Osteoblast (primary cell): ENCODE measurements at regions not wholly inside any gene's neighbourhood (a gene's known extent, or its start where the extent isn't known, plus 50 kb on each side); places are given as distances from the start of the nearest gene placed in this dataset.

Experiments used
- DNase-seq: peaks from one replicate; pipeline ENCODE4 v3.0.0; 2011; ENCODE audit warnings: low spot score, mixed read lengths; ENCODE audit not compliant: insufficient read length; ENCODE audit errors: missing footprints
- H2AFZ ChIP-seq: 2 replicates; pipeline ENCODE4 v1.6.0; 2011; ENCODE audit warnings: mild to moderate bottlenecking, low read length
- H3K27ac ChIP-seq: 2 replicates; pipeline ENCODE4 v1.5.1; 2011; ENCODE audit warnings: mild to moderate bottlenecking, low read depth, low read length, moderate library complexity
- H3K27me3 ChIP-seq: 2 replicates; pipeline ENCODE4 v1.6.0; 2012; ENCODE audit warnings: mild to moderate bottlenecking, control low read depth, inconsistent platforms, low read length, moderate library complexity; ENCODE audit not compliant: insufficient read depth
- H3K36me3 ChIP-seq: 2 replicates; pipeline ENCODE4 v1.5.1; 2011; ENCODE audit warnings: mild to moderate bottlenecking, low read length, control low read depth, moderate library complexity; ENCODE audit not compliant: insufficient read depth
- H3K4me1 ChIP-seq: 2 replicates; pipeline ENCODE4 v1.5.1; 2011; ENCODE audit warnings: mild to moderate bottlenecking, low read length, control low read depth, moderate library complexity; ENCODE audit not compliant: insufficient read depth
- H3K4me2 ChIP-seq: 2 replicates; pipeline ENCODE4 v1.6.0; 2011; ENCODE audit warnings: mild to moderate bottlenecking, low read length; ENCODE audit not compliant: insufficient read depth
- H3K4me3 ChIP-seq: fragments of 200-600 bp; sonication (generic); 3 replicates; pipeline ENCODE4 v1.5.1; 2012; ENCODE audit warnings: mild to moderate bottlenecking, low read length, inconsistent platforms; ENCODE audit not compliant: insufficient read depth
- H3K79me2 ChIP-seq: 2 replicates; pipeline ENCODE4 v1.6.0; 2012; ENCODE audit warnings: mild to moderate bottlenecking, low read length, control low read depth, inconsistent platforms; ENCODE audit not compliant: insufficient read depth
- H3K9me3 ChIP-seq: 2 replicates; pipeline ENCODE4 v1.5.1; 2011; ENCODE audit warnings: low read depth, low read length, control low read depth
- H4K20me1 ChIP-seq: 2 replicates; pipeline ENCODE4 v1.6.0; 2012; ENCODE audit warnings: mild to moderate bottlenecking, low read length, control low read depth; ENCODE audit not compliant: insufficient read depth
- TF ChIP-seq, protein P1 (sequence below): IDR thresholded peaks from 2 replicates; pipeline ENCODE4 v1.5.1; 2011; ENCODE audit warnings: mild to moderate bottlenecking, low read depth, low read length, moderate library complexity; ENCODE audit errors: extremely low read depth

DNA sequence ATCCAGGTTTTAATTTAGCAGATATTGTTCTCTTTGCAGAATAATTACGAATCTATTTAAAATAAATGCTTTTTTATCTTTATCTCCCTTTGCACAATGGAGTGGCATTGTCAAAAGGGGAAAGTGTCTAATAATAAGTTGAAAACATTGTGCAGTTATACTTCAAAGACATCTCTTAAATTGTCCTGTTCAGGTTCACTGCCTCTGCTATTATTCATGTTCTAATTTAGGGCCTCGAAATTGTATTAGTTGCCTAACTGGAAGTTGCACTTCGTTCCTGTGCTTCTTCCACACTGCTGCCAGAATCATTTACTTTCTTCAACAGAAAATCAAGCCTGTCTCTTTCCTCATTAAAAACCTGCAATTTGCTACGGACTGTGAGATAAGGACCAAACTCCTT, 150.5 kb upstream of the SPRY1 start:
- Histone ChIP-seq H3K4me1 (no peaks in the 10 kb centered on the region), H4K20me1 (no peaks in the 10 kb centered on the region), H2AFZ (no peak overlapping the region), H3K9me3 (no peaks in the 10 kb centered on the region), H3K4me2 (no peak overlapping the region), H3K27me3 (no peaks in the 10 kb centered on the region), H3K36me3 (no peaks in the 10 kb centered on the region), H3K4me3 (no peak overlapping the region), H3K27ac (no peak overlapping the region), H3K79me2 (no peaks in the 10 kb centered on the region)
- TF ChIP-seq, protein P1, sequence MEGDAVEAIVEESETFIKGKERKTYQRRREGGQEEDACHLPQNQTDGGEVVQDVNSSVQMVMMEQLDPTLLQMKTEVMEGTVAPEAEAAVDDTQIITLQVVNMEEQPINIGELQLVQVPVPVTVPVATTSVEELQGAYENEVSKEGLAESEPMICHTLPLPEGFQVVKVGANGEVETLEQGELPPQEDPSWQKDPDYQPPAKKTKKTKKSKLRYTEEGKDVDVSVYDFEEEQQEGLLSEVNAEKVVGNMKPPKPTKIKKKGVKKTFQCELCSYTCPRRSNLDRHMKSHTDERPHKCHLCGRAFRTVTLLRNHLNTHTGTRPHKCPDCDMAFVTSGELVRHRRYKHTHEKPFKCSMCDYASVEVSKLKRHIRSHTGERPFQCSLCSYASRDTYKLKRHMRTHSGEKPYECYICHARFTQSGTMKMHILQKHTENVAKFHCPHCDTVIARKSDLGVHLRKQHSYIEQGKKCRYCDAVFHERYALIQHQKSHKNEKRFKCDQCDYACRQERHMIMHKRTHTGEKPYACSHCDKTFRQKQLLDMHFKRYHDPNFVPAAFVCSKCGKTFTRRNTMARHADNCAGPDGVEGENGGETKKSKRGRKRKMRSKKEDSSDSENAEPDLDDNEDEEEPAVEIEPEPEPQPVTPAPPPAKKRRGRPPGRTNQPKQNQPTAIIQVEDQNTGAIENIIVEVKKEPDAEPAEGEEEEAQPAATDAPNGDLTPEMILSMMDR: no peak
- no peak for DNase-seq

DNA sequence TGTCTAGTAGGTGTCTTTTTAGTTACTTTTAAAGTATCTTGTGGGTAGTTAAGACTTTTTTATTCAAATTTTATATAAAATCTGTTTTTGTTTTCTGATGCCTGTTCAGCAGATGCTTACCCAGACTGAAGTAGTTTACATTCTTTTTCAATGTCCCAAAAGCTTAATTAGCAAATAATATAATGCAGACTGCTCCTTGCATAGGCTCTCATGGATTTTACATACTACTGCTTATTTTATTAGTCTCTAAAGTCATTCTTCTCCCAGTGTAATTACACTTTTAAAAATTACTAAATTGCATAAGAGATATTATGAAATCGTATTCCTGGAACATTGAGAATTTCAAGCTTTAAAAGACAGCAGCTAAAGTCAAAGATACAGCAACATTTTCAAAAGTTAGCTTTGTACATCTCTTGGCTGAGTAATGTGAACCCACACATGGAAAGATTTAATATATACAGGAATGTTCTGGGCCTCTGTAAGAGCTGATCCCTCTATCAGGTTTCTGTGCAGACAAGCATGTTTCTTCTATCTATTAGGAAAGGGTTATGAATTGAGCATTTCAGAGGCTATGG, 148.4 kb upstream of the SPRY1 start:
- no peak overlapping the region for H3K4me2 ChIP-seq
- TF ChIP-seq, protein P1: no peak
- no peaks in the 10 kb centered on the region for H4K20me1 ChIP-seq

DNA sequence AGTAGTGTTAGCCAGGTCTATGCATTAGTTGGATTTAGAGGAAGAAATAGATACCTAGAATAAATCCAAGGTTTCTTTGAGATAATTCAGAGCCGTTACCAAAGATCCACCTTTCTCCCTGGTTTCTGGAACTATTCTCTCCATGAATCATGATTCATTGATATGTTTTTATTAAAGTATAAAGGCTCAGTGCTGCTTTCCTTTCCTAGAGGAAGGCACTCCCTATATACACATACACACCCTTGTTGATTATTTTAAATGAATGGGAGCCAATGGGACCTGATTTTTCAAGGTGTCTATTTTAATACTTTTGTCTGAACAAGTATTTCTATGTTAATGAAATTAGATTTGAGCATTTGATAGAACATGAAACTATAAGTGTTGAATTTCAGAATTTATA, 146.8 kb upstream of the SPRY1 start:
- Histone ChIP-seq H3K4me1 (no peaks in the 10 kb centered on the region), H3K36me3 (no peaks in the 10 kb centered on the region), H3K79me2 (no peaks in the 10 kb centered on the region), H3K27ac (no peak overlapping the region), H3K4me2 (no peak overlapping the region), H2AFZ (no peak overlapping the region), H4K20me1 (no peaks in the 10 kb centered on the region), H3K27me3 (no peaks in the 10 kb centered on the region), H3K9me3 (no peaks in the 10 kb centered on the region), H3K4me3 (no peak overlapping the region)
- TF ChIP-seq, protein P1: no peak
- no peak for DNase-seq

More for the DNA sequence above, 148.4 kb upstream of the SPRY1 start:
- H3K27me3 ChIP-seq: no peaks in the 10 kb centered on the region
- DNase-seq: no peak
- no peaks in the 10 kb centered on the region for H3K4me1 ChIP-seq
- H3K36me3 ChIP-seq: no peaks in the 10 kb centered on the region
- no peak overlapping the region for H3K27ac ChIP-seq
- H2AFZ ChIP-seq: no peak overlapping the region
- no peak overlapping the region for H3K4me3 ChIP-seq
- no peaks in the 10 kb centered on the region for H3K79me2 ChIP-seq
- H3K9me3 ChIP-seq: no peaks in the 10 kb centered on the region

DNA sequence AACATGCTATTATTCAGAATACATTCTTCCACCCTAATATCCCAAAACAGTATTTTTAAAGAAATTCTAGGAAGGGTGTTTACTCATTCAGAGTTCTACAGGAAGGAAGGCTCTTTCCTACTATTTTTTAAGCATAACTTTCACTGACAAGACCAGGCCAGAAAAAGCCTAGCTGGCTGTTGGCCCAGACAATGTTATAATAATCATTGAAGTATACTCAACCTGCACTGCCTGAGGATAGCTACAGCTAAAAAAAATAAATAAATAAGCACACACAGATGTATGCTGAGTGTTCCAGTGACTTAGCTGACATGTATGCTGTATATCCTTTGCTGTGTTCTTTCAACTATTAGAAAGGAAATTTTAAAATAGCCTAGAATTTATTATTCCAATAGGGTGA, 145.8 kb upstream of the SPRY1 start:
- Histone ChIP-seq H3K4me1 (no peaks in the 10 kb centered on the region), H2AFZ (no peak overlapping the region), H3K27me3 (no peaks in the 10 kb centered on the region), H3K79me2 (no peaks in the 10 kb centered on the region), H3K4me2 (no peak overlapping the region), H3K36me3 (no peaks in the 10 kb centered on the region), H4K20me1 (no peaks in the 10 kb centered on the region), H3K4me3 (no peak overlapping the region), H3K27ac (no peak overlapping the region), H3K9me3 (no peaks in the 10 kb centered on the region)
- TF ChIP-seq, protein P1: no peak
- DNase-seq: no peak
